Fibroblast of skin of abdomen (primary cell): ENCODE measurements at regions not wholly inside any gene's neighbourhood (a gene's known extent, or its start where the extent isn't known, plus 50 kb on each side); places are given as distances from the start of the nearest gene placed in this dataset.

ENCODE experiments used
- DNase-seq: peaks from one replicate; pipeline ENCODE4 v3.0.0-alpha.2; 2013

DNA sequence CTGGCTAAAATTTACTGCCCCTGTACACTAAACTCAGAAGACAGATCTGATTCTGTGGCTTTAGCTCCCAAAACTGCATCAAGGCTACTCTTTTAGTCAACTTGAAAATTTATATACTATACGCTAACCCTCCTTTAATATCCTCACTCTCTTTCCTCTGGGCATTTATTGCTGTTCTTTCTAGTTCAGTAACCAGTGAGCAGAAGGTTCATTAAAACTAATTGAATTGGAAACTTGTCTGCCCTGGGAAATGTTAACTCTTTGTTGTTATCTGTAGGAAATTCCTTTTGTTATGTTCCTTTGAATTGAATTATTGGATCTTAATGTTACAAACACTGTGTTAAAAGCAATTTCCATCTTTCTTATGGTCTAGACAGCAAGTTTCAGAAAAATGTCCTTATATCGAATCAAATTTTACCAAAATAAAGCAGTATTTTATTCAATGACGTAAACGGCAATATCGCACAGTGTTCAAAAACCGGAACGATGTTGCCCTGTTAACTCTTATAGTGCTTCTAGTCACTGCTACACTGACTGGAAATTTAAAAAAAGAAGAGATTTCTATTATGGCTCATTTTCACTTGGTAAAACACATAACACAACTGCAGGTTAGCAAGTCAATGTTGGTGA, 168.3 kb downstream of the NR4A2 start:
- no peak for DNase-seq

DNA sequence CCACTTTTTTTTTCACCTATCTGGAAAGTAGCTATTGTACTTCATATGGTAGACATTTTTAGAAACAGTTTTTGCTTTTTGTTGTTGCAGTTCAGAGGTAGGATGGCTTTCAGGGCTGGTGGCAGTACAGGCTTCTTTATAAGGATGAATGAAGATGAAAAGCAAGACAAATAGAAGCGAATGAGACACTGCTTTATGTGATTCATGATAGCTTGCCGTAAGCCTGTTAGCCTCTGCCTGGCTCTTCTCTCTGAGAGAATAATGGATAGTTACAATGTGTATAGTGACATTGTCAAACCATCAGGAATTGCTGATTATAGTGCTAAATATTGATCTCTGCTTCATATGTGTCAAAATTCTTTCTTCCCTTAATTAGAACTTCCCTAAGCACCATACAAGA, 173.7 kb downstream of the NR4A2 start:
- DNase-seq, result no peak

DNA sequence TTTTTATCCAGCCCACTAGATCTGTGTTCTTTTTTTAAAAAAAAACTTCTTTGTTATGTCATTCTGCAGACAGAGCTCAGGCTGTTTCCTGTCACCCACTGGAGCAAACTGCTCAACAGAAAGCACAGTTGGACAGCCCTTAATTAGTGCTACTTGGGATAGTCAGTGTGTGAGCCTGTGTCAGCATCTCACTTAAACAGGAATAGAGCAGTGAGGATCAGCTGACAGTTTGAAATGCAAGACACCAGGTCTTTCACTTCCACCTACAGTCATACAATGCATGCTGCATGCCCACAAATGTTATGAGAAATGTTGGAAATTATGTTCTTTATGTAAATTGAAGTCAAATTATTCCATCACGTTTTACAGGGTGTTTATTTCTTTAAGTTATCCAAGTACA, 174.9 kb downstream of the NR4A2 start:
- DNase-seq, result no peak

DNA sequence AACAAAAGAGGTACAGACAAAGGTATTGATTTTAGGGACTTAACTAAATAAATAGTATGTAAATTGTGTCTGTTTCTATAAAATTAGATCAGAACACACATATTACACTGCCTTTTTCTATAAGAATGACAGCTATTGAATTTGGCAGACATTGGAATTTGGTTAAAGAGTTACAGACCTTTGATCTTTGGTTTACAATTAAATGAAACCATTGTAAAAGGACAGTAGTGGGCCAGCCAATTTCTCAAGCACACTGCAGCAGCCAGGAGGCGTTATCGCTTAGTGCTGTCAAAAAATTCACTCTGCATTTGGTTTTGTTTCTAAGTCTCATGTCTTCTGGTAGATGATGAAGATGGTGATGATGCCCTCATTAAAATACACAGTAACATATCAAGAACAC, 175.9 kb downstream of the NR4A2 start:
- no peak for DNase-seq

DNA sequence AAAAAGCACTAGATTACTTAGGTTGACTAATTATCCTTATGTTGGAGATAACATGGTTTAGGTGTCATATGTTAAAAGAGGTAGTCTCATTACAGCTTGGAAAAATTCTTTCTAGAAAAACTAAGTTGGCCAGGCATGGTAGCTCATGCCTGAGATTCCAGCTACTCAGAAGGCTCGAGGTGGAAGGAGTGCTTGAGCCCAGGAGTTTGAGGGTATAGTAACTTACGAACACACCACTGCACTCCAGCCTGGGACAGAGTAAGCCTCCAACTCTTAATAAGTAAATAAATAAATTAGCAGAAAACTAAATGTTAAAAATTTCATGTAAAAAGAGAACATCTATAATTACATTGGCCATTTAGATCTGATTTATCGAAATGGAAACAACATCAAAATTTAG, 177.2 kb downstream of the NR4A2 start:
- no peak for DNase-seq

DNA sequence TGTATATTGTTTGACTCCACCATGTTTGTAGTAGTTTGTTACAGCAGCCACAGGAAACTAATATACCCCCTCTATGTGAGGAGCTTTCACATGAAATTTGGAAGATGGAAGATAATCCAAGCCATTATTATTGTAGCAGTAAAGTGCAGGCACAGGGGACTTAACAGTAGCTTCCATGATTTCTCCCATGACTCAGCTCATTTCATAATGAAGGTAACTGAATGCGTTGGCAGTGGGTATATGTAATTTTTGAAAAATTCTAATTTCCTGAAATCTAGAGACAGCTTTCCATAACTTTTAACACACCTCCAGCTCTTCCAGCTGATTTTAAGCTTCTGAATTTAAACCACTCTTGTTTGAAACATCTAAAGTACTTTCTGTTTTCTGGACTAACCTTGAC, 181.2 kb downstream of the NR4A2 start:
- no peak for DNase-seq

DNA sequence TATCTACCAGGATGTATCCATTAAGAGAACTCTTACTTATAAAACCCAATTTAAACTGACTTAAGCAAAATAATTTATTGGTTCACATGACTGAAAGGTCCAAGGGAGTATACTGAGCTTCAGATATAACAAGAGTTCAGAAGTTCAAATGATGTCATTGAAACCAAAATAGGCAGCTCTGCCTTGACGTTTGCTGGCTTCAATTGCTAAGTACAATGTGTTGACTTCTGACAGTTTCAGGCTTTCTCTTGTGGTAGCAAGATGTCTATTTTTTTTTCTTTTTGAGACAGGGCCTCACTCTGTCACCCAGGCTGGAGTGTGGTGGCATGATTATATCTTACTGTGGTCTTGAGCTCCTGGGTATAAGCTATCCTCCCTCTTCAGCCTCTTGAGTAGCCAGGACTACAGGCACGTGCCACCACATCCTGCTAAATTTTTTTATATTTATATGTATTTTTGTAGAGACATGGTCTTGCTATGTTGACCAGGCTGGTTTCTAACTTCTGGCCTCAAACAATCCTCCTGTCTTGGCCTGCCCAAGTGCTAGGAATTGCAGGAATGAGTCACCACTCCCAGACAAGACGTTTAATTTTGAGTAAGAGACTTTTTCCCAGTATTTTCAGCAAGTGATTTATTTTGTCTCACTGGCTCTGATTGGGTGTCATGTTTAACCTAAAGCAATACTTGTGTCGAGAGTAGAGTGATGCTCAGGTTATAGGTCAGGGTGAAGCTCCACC, 184.8 kb downstream of the NR4A2 start:
- DNase-seq, result no peak

DNA sequence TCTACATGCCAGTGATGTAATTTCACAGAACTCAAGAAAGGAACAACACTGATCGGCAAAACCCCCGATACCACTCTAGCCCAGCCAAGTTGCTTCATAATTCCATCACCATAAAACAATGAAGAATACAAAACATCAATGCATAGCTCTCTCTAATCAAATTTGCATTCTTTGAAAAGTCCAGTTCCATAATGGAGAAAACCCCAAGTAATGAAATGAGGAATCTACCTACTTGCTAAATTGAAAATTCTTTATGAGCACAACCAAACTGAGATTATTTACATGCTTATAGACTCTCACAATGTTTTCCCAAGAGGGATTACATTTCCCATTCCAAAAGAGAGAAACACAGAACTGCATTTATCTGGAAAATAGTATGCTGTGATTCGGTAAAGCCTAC, 186.5 kb downstream of the NR4A2 start:
- DNase-seq, result no peak

DNA sequence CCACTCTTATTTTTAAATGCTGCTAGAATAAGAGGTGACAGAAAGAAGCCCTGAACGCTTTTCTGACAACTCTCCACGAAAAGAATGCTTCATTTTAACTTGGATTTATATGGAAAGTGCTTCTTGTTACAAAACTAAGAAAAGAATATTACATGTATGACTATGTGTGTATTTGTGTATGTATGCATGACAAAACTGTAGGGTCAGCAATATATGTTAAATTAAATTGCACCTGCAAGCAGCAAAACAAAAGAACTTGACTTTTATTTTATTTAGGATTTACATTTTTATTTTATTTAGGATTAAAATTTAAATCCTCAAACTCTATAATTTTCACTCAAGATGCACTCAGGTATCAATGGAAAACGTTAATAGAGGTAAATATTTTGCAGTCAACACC, 187.1 kb downstream of the NR4A2 start:
- no peak for DNase-seq

DNA sequence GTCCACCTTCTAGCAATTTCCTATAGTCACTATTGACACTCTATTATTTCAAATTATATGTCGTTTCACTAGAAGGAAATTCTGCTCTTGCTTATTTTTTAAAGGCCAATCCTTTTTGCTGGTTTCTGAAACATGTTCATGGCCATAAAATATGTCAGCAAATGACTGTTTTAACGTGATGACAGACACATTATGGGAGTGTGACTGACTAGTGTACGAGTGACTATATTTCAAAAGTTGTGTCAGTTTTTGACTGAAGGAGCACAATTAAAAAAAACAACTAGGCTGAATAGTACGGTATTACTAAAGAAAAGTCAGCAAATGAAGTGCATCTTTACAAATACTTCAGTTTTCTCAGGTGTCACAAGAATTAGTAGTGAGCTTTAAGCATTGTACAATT, 196.0 kb downstream of the NR4A2 start:
- DNase-seq, result no peak

DNA sequence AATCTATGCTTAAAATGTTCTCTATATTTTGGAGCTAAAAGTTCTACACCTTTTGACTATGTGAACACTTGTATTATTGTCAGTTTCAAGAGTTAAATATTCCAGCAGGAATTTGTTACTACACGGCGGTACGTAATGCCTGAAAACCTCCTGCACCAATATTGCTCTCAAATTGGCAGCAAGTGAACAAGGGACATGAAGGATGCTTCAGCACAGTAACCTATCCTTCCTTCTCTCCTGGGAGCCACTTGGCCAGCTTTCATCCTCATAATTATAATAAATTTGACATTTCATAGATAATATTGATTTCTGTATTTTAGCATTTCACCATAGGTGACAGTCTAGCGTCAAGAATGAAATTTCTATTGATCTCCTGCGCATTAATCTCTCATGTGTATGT, 197.6 kb downstream of the NR4A2 start:
- no peak for DNase-seq

DNA sequence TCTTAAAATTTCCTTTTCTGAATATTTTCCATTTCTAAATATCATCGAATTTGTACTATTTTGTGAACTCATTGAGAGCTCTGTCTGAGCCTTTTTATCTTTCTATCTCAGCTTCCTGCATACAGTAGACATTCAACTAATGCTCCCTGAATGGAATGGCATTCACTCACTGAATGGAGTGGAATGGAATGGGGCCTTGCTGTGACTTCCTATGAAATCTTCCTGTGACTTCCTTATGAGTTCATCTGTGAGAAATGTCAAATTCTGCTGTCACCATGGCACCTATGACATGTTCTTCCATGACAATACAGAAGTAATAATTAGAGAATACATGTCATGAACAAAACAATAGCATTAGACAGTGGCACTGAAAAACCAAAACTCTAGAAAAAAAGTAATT, 199.6 kb downstream of the NR4A2 start:
- no peak for DNase-seq

DNA sequence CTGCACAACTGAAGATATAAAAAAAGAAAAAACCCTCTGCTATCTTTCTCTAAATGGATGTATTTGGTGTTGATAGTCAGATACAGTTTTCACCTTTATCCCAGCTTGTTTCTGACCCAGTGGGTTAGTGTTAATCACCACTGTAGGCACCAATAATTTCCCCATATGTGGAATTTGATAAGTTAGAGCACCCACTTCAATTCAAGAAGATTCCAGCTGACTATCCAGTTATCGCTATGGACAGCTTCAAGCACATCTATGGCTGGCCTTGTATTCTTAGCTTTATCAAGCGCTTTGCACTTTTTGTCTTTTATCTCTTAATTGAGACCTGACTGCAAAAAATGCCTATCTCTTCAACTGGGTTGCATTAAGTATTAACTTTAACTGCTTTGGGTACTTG, 200.4 kb downstream of the NR4A2 start:
- no peak for DNase-seq

DNA sequence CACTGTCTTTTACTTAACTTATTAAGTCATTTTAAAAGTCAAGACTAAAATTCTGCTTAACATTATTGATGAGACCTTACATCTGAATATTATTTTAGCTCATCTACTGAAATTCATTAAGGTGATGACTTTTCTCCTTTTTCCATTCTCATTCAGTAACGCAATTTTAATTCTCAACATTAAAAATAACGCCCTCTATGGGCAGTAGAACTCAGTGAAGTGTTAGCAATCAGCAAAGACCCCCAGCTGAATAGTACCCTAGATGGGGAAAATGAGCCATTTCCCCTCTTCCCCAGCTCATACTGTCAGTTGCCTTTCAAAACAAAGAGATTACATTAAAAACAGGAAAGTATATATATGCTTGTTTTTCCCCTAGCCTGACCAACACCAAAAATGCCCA, 203.3 kb downstream of the NR4A2 start:
- no peak for DNase-seq

DNA sequence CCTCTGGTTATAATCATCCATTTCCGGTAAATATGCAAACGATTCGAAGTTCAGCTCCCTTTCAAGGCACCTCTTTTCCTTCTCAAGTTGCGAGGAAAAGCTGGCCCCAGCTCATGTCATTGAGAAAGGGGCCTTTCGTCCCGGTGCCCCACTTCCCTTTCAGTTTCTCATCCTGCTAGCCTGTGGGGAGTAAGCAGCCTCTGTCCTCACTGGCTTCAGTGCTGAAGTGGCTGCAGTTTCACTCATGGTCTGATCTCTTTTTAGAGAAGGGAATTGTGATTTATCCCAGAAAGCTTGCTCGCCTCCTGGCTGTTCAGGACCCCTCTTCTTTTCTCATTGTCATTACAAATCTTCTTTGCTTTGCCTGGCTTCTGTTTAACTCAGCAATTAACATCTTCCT, 207.5 kb downstream of the NR4A2 start:
- DNase-seq, result no peak

DNA sequence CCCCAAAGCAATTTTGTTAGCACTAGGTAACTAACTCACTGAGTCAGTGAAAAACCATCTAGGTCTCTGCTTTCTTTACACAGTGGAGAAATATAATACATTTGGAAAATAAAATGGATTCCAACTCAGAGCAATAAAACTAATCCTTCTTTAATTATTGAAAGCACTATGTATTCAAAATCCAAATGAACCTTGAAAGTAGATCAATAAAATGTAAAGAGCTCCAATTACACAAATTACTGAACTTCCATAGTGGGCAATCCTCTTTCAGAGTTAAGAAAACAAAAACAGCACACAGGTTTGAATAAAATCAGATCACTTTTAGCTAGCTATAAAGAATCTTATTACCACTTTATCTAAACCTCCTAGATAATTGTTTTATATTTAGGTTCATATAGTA, 208.1 kb downstream of the NR4A2 start:
- no peak for DNase-seq

DNA sequence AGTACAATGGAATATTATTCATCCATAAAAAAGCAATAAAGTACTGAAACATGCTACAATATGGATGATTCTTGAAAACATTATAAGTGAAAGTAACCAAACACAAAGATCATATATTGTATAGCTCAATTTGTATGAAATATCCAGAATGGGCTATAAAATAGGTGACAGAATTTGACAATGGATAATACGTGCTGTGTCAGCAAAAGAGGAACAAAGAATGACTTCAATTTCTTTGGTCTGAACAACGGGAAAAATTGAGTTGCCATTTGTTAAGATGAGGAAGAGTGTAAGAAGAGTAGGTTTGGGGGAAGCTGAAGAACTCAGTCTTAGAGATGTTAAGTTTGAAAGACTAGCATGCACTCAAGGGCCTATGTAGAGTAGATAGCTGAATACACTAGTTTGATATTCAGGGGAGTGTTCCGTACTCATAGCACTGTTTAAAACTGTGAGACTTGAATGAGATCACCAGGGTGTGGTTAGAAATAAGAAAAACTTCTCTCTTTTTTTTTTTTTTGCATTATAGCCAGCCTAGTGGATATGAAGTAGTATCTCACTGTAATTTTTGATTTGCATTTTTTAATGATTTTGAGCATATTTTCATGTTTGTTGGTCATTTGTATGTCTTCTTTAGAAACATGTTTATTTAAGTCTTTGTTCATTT, 213.6 kb downstream of the NR4A2 start:
- DNase-seq, result no peak

DNA sequence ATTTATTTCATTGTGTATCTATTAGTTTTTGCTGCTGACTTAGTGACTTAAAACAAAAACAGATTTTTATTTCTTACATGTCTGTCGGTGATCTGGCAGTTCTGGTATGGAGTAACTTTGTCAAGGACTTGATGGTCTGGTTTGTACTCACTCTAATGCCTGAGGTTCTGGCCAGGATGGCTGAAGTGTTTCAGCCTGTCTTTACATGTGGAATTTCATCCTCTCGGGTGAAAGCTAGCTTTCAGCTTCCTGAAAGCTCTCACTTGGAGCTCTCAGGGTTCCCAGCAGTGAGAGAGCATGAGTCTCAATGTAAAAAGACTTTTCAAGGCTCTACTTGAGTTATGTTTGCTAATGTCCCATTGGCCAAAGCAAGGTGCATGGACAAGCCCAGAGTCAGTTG, 216.4 kb downstream of the NR4A2 start:
- DNase-seq, result no peak

DNA sequence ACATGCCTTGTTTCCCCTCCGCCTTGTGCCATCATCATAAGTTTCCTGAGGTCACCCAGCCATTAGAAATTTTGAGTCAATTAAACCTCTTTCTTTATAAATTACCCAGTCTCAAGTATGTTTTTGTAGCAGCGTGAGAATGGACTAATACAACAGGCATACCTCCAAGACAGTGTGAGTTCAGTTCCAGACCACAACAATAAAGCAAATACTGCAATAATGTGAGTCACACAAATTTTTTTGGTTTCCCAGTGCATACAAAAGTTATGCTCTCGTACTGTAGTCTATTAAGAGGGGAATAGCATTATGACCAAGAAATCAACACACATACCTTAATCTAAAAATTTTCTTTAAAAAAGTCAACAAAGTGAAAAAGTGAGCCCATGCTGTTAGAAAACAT, 217.2 kb downstream of the NR4A2 start:
- peak; percentile 3 for DNase-seq

DNA sequence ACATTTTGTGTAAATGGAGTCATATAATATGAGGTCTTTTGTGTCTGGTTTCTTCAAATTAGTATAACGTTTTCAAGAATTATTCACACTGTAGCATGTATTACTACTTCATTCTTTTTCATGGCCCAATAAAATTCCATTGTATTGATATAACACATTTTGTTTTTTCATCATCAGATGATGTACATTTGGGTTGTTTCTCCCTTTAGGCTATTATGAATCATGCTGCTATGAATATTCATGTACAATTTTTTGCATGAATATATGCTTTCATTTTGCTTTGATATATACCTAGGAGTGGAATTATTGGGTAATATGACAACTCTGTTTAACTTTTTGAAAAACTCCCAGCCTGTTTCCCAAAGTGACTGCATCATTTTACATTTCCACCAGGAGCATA, 220.2 kb downstream of the NR4A2 start:
- DNase-seq, result no peak

DNA sequence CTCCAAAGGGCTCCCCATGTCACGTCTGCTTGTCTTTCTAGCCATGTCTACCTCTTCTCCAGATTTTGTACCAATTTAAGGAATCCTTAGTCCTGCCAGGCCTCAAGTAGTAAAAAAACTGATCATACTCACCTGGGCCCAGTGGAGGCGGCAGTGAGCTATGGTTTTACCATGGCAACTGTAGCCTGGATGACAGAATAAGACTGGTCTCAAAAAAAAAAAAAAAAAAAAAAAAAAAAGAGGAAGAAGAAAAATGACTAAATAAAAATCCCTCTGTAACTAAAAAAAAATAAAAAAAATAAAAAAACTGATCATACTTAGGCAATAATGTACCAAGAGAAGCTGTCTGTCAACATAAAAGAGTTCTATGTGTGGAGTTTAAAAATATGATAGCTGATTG, 221.6 kb downstream of the NR4A2 start:
- DNase-seq, result no peak

DNA sequence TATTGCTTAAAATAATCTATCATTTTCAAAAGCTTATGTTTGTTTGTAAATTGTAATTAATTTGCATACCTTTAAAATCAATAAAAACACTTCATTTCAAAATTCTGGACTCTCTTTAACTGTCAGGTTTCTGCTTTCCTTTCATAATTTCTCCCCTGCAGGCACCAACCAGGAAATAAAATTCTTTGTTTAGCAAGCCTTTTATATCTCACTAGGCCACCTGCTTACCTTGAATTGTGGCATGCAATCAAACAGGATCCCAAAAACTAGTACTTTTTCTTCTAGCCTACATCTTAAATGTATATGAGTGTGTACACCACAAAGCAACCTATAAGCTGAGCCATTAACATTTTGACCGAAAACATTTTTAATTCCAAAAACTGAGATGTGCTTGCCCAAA, 233.1 kb downstream of the NR4A2 start:
- no peak for DNase-seq

DNA sequence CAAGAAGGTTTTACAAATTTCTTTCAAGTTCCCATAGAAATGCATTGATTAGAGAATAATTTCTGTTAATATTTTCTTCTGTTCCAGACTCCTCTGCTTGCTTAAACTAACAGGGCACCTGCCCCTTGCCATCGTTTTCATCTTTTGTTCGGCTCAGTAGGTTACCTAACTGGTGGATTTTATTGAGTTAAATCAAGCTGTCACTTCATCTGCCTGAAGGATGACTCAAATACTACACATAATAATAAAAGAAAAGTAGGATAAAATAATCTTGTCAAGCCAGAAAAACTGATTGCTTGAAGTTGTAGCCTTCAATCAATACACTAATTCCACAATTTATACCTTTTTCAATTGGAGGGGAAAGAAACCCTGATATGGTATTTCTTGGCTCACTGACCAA, 234.0 kb downstream of the NR4A2 start:
- no peak for DNase-seq

DNA sequence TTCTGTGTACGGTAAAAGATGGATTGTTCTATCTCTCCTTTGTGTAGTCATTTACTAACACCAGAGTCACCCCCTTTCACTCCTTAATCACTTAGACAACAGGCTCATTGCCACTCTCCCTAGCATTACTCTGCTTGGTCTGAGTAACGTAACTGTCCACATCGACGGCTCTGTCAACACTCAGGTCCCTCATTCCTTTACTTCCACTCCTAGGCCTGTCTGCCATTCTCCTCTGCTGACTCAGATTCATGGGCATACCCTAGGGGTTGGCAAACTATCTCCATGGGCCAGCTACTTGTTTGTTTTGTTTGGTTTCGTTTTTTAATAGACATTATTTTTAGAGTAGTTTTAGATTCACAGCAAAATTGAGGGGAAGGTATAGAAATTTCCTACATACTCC, 243.9 kb downstream of the NR4A2 start:
- DNase-seq, result no peak
